PC-3 (cell line): ENCODE measurements at regions not wholly inside any gene's neighbourhood (a gene's known extent, or its start where the extent isn't known, plus 50 kb on each side); places are given as distances from the start of the nearest gene placed in this dataset.

ENCODE experiments used
- CTCF ChIP-seq: fragments of 300-600 bp; sonication (generic); conservative IDR thresholded peaks from 2 replicates; pipeline ENCODE4 v1.5.1; 2017; ENCODE audit warnings: antibody characterized with exemption, low read depth, mild to moderate bottlenecking, low read length
- EZH2 ChIP-seq: fragments of 300-600 bp; sonication (generic); IDR thresholded peaks from one replicate; pipeline ENCODE4 v1.6.1; 2017; ENCODE audit warnings: antibody characterized with exemption, mild to moderate bottlenecking, low read length; ENCODE audit not compliant: unreplicated experiment
- EZH2phosphoT487 ChIP-seq: fragments of 300-600 bp; sonication (generic); IDR thresholded peaks from 2 replicates; pipeline ENCODE4 v1.6.1; 2018; ENCODE audit warnings: mild to moderate bottlenecking, antibody characterized with exemption, low read length, borderline replicate concordance

GRCh38 chr5:104237586-104237985 lies 675.0 kb upstream of the NUDT12 start:
- no peak for TF ChIP-seq CTCF
- no peak for TF ChIP-seq EZH2phosphoT487
- TF ChIP-seq EZH2, result no peak
